ENCODE measurements at regions not wholly inside any gene's neighbourhood (a gene's known extent, or its start where the extent isn't known, plus 50 kb on each side); places are given as distances from the start of the nearest gene placed in this dataset.

- TF ChIP-seq ATF3 (IDR thresholded peaks at IDR 0.05) (no peak), RAD21 (IDR thresholded peaks at IDR 0.05) (no peak), CTCF (IDR thresholded peaks at IDR 0.05; ENCODE audit: low read depth, low read length, missing input control) (no peak), GABPA (IDR thresholded peaks at IDR 0.05 in 1 of 2, conservative IDR thresholded peaks at IDR 0.05 in 1 of 2) (no peak), HNF4G (IDR thresholded peaks at IDR 0.05) (no peak), RXRA (IDR thresholded peaks at IDR 0.05) (no peak), SP1 (IDR thresholded peaks at IDR 0.05) (no peak), ZBTB33 (IDR thresholded peaks at IDR 0.05) (no peak), EGR1 (IDR thresholded peaks at IDR 0.05; ENCODE audit: low read depth in 2 of 2) (no peak)
Observed at GRCh38 chr6:130610303-130610702, 216.9 kb upstream of the SMLR1 start.
